Adrenal gland (tissue), 9 donors: ENCODE measurements at regions not wholly inside any gene's neighbourhood (a gene's known extent, or its start where the extent isn't known, plus 50 kb on each side); places are given as distances from the start of the nearest gene placed in this dataset.

Experiments used
- DNase-seq, 7 donors: peaks; one replicate each; pipeline ENCODE4 v3.0.0-alpha.2; 2019 to 2020
- H3K27ac ChIP-seq, 5 donors: fragments of 200-600 bp; sonication (generic) in 4 of 5; 1 replicate in 3 of 5; 2 replicates in 2 of 5; pipeline versions ENCODE4 v1.5.1 to v1.8.0; 2016 to 2020; ENCODE audit warnings: mild to moderate bottlenecking in 1 of 5
- H3K27me3 ChIP-seq: fragments of 200-600 bp; 2 replicates; pipeline ENCODE4 v1.8.0; 2021
- H3K36me3 ChIP-seq, 2 donors: fragments of 200-600 bp; replicated peaks in 1 of 2; 1 replicate in 1 of 2; 2 replicates in 1 of 2; pipeline versions ENCODE4 v1.5.1 to v1.8.0; 2018 to 2022
- H3K4me1 ChIP-seq, 2 donors: fragments of 200-600 bp; replicated peaks in 1 of 2; 1 replicate in 1 of 2; 2 replicates in 1 of 2; pipeline versions ENCODE4 v1.5.1 to v1.8.0; 2018 to 2021
- H3K4me3 ChIP-seq, 4 donors: fragments of 200-600 bp; sonication (generic) in 3 of 4; one replicate each; pipeline ENCODE4 v1.5.1; 2016 to 2018
- H3K9me3 ChIP-seq, 3 donors: fragments of 200-600 bp; sonication (generic) in 1 of 3; replicated peaks in 1 of 3; 1 replicate in 2 of 3; 2 replicates in 1 of 3; pipeline versions ENCODE4 v1.5.1 to v1.8.0; 2016 to 2021
- CTCF ChIP-seq, 6 experiments: fragments of 450-650 bp in 4 of 6; fragments of 200-600 bp in 2 of 6; sonication (generic) in 1 of 6; IDR thresholded peaks; 1 replicate in 5 of 6; 2 replicates in 1 of 6; pipeline versions ENCODE4 v1.5.1 to v1.8.0; 2016 to 2021; ENCODE audit warnings: antibody characterized with exemption in 6 of 6, mild to moderate bottlenecking in 2 of 6, moderate library complexity in 1 of 6
- POLR2A ChIP-seq, 2 donors: fragments of 450-650 bp; IDR thresholded peaks; one replicate each; pipeline ENCODE4 v1.6.1; 2017; ENCODE audit warnings: antibody characterized with exemption in 2 of 2, mild to moderate bottlenecking in 2 of 2, moderate library complexity in 1 of 2
- WGBS, 4 donors: extraction: QIAGEN DNeasy Blood & Tissue Kit in 2 of 4; methylation state at CpG; one replicate each; pipeline versions ENCODE4 v1.1.5 to v1.1.7; 2013 to 2017; 5-methylcytosine and 5-hydroxymethylcytosine counted together
- intact Hi-C, 2 donors: fragments of 100-400 bp; cut with DNase I; formaldehyde crosslinking; loops; one replicate each; pipeline versions ENCODE4 v1.14.1 to v1.15.0; 2022 to 2023
- donor health status: healthy with polysubstance abuse.
- donor health status: Bipolar disorder and iron deficiency.
- donor health status: DM: yes; HTN: yes; CAD: no.
- donor health status: DM: no; HTN: no; CAD: no.
- donor health status: DM: no; HTN: no; CAD: no.

- Histone ChIP-seq H3K27me3 (no peaks in the 10 kb centered on the region), H3K9me3 (no peaks in the 10 kb centered on the region), H3K4me3 (no peak overlapping the region), H3K4me1 (peaks cover 0 to 2% of the 10 kb centered on the region in 2 donors), H3K36me3 (no peaks in the 10 kb centered on the region), H3K27ac (no peak overlapping the region)
- intact Hi-C loops, result no loop called here
- TF ChIP-seq CTCF (IDR thresholded peaks at IDR 0.05) (no peak), POLR2A (IDR thresholded peaks at IDR 0.05) (no peak)
- 82 to 87% (median 86%) methylated on average over 5 of the region's 5 CpGs for WGBS, 4 donors
- DNase-seq, result no peak
Observed at GRCh38 chr15:62964251-62964650, 78.3 kb upstream of the TPM1 start.

- H3K9me3 ChIP-seq, result no peaks in the 10 kb centered on the region
- no peaks in the 10 kb centered on the region for H3K4me1 ChIP-seq
- 85 to 97% (median 95%) methylated on average over 3 to 4 of the region's 4 CpGs for WGBS, 4 donors
- no peak overlapping the region for H3K4me3 ChIP-seq
- no peak overlapping the region for H3K27ac ChIP-seq
- no peaks in the 10 kb centered on the region for H3K36me3 ChIP-seq
- no peaks in the 10 kb centered on the region for H3K27me3 ChIP-seq
- intact Hi-C loops, result no loop called here
- DNase-seq, result no peak
- TF ChIP-seq POLR2A (IDR thresholded peaks at IDR 0.05) (no peak), CTCF (IDR thresholded peaks at IDR 0.05) (no peak)
Observed at GRCh38 chr15:62966294-62967078, 76.1 kb upstream of the TPM1 start.

GRCh38 chr15:62968699-62969098 lies 73.8 kb upstream of the TPM1 start:
- no peaks in the 10 kb centered on the region for H3K27me3 ChIP-seq
- intact Hi-C loops, result no loop called here
- no peak overlapping the region for H3K27ac ChIP-seq
- no peak for DNase-seq
- H3K9me3 ChIP-seq, result no peaks in the 10 kb centered on the region
- H3K4me1 ChIP-seq, result no peaks in the 10 kb centered on the region
- no peak for TF ChIP-seq CTCF (IDR thresholded peaks at IDR 0.05)
- no peak for TF ChIP-seq POLR2A (IDR thresholded peaks at IDR 0.05)
- no peak overlapping the region for H3K4me3 ChIP-seq
- 69 to 84% (median 79%) methylated on average over 7 of the region's 7 CpGs for WGBS, 4 donors
- no peaks in the 10 kb centered on the region for H3K36me3 ChIP-seq

- no peaks in the 10 kb centered on the region for H3K36me3 ChIP-seq
- no peaks in the 10 kb centered on the region for H3K4me1 ChIP-seq
- H3K9me3 ChIP-seq, result no peaks in the 10 kb centered on the region
- no peak overlapping the region for H3K4me3 ChIP-seq
- no peak for TF ChIP-seq POLR2A (IDR thresholded peaks at IDR 0.05)
- TF ChIP-seq CTCF (IDR thresholded peaks at IDR 0.05), result no peak
- H3K27ac ChIP-seq, result no peak overlapping the region
- H3K27me3 ChIP-seq, result no peaks in the 10 kb centered on the region
- 88 to 94% (median 88%) methylated on average over 1 of the region's 1 CpG for WGBS, 4 donors
- DNase-seq, result no peak
- intact Hi-C loops, result no loop called here
Observed at GRCh38 chr15:62969442-62970089, 73.0 kb upstream of the TPM1 start.
